ENCODE measurements at regions not wholly inside any gene's neighbourhood (a gene's known extent, or its start where the extent isn't known, plus 50 kb on each side); places are given as distances from the start of the nearest gene placed in this dataset.

DNA sequence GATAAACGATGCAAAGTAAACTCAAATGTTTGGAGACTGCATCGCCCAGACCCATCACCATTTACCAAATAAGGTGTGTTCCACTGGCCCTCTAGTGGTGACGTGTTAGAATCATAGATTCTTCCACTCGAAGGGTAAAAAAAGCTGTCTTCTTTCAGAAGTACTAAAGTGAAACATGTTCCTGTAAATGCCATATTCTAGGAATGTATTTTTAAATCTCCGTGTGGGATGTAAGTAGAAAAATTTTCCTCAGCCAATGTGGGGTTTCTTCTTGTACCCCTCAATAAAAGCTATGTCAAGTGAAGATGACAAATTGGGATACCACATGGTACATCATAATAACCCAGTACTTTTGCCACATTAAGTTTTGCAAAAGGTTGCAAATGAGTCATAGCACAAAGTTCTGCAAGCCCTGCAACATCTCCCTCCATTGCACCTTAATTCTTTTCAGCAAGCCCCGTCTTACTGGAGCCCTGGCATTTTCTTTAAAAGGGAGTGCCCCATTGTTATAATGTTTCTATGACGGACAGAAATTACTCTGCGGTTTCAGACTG, 100.8 kb downstream of the CCER1 start:
- TF ChIP-seq, protein P1, sequence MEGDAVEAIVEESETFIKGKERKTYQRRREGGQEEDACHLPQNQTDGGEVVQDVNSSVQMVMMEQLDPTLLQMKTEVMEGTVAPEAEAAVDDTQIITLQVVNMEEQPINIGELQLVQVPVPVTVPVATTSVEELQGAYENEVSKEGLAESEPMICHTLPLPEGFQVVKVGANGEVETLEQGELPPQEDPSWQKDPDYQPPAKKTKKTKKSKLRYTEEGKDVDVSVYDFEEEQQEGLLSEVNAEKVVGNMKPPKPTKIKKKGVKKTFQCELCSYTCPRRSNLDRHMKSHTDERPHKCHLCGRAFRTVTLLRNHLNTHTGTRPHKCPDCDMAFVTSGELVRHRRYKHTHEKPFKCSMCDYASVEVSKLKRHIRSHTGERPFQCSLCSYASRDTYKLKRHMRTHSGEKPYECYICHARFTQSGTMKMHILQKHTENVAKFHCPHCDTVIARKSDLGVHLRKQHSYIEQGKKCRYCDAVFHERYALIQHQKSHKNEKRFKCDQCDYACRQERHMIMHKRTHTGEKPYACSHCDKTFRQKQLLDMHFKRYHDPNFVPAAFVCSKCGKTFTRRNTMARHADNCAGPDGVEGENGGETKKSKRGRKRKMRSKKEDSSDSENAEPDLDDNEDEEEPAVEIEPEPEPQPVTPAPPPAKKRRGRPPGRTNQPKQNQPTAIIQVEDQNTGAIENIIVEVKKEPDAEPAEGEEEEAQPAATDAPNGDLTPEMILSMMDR (IDR thresholded peaks at IDR 0.05; ENCODE audit: control insufficient read depth, extremely low read depth, insufficient read depth): peak; percentile 74
- DNase-seq (ENCODE audit: low read depth): no peak
- H3K4me3 ChIP-seq (ENCODE audit: low read depth, low read length): no peak overlapping the region

DNA sequence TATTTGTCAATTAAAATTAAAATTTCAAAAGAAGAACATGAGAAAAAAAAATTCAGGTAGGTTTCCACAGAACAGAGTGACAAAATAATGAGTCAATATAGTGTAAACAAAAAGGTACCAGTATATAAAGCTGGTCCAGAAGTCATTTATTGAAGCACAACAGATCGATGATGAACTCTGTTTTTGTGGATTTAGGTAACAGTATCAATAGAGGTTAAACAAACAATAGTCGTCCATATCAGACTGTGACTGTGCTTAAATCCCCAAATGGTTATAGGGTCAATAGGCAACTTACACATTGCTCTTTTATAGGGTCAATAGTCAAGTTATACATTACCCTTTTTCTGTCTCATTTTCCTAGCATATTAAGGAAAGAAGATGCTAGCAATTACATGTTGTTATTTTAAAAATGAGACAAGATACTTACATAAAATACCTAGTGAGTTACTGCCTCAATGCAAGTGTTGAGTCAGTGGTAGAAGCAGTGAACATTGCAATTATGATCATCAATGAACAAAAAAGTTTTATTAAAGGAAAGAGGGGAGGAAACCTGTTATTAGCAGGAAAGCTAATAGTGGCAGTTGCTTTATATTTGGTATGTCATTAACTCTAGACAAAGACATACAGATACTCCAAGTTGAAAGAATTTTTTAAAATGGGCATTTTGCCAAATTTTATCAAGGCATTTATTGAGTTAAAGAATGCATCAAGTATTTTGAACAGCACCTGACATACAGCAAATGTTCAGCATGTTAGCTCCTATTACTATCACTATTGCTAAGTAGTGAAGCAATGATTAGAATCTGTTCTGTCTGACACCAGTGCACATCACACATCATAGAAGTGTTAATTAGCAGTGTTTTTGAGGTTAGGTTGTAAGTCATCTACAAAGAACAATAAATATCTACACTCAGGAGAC, 102.9 kb downstream of the CCER1 start:
- DNase-seq (ENCODE audit: low read depth): peak; percentile 19
- H3K4me3 ChIP-seq (ENCODE audit: low read depth, low read length): no peak overlapping the region
- TF ChIP-seq, protein P1 (IDR thresholded peaks at IDR 0.05; ENCODE audit: control insufficient read depth, extremely low read depth, insufficient read depth): no peak

DNA sequence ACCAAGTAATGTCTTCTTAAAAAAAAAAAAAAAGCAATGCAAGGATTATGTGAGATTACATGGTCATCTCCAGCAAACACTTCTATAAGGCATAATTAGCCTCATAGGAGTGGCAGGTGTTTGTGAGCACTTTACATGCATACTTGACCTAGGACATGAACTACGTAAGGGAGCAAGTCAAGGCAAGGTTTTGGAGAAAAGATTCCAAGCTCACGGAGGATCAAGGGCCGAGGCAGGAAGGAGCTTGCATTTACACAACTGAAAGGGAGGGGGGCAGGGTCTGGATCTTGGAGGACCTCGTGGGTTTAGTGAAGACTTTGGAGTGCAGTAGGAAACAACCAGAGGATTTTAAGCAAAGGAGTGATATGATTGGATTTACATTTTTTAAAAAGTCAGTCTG, 112.5 kb downstream of the CCER1 start:
- no peak overlapping the region for H3K4me3 ChIP-seq (ENCODE audit: low read depth, low read length)
- TF ChIP-seq, protein P1 (IDR thresholded peaks at IDR 0.05; ENCODE audit: control insufficient read depth, extremely low read depth, insufficient read depth): no peak
- DNase-seq (ENCODE audit: low read depth): no peak

DNA sequence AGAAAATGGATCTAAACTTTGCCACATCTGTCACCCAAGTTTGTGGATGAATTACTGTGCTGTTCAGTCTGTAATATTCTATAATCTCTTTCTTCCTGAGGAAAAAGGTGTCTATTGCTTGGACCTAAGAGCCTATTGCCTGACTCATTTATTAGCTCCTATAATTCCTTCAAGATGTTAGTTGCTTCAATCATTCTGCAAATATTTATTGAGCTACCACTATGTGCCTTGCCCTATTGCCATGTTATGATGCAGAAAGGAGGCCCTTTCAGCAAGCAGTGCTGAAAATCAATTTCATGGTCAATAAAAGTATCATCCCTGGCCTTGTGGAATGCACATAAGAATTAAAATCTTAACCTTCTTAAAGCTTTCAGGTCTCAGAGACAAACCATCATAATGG, 113.6 kb downstream of the CCER1 start:
- no peak for DNase-seq (ENCODE audit: low read depth)
- H3K4me3 ChIP-seq (ENCODE audit: low read depth, low read length): no peak overlapping the region
- TF ChIP-seq, protein P1 (IDR thresholded peaks at IDR 0.05; ENCODE audit: control insufficient read depth, extremely low read depth, insufficient read depth): no peak

GRCh38 chr12:90839346-90839745, 115.6 kb downstream of the CCER1 start:
- DNase-seq (ENCODE audit: low read depth): no peak
- no peak overlapping the region for H3K4me3 ChIP-seq (ENCODE audit: low read depth, low read length)
- TF ChIP-seq, protein P1 (IDR thresholded peaks at IDR 0.05; ENCODE audit: control insufficient read depth, extremely low read depth, insufficient read depth): no peak

- TF ChIP-seq, protein P1 (IDR thresholded peaks at IDR 0.05; ENCODE audit: control insufficient read depth, extremely low read depth, insufficient read depth): no peak
- no peak overlapping the region for H3K4me3 ChIP-seq (ENCODE audit: low read depth, low read length)
- no peak for DNase-seq (ENCODE audit: low read depth)
These were observed 118.3 kb downstream of the CCER1 start for GRCh38 chr12:90836689-90837088.

Measured in LNCaP clone FGC (cell line).